Stromal cell of bone marrow (primary cell): ENCODE measurements at regions not wholly inside any gene's neighbourhood (a gene's known extent, or its start where the extent isn't known, plus 50 kb on each side); places are given as distances from the start of the nearest gene placed in this dataset.
"Not testable (repeated sequence)": the region's sequence is repeated elsewhere in the genome, so short reads cannot be mapped to it uniquely, and the experiment has no call there.

Source experiments
- DNase-seq: peaks from one replicate; pipeline ENCODE4 v3.0.0-alpha.2; 2012; ENCODE audit warnings: low read depth

DNA sequence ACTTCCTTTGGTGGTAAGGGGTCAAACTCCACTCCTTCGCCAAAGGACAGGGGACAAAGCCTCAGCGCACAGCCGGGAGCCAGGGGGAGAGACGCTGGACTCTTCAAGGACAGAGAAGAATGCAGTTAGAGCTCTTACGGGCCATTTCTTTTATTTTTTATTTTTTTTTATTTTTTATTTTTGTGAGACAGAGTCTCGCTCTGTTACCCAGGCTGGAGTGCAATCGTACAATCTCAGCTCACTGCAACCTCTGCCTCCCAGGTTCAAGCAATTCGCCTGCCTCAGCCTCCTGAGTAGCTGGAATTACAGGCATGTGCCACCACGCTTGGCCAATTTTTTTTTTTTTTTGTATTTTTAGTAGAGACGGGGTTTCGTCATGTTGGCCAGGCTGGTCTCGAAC, 93.2 kb upstream of the RPH3AL start, which contains the start of gene RFLNB:
TSS of gene RFLNB (minus strand) at position 101 of the 400 bp plus-strand sequence.
- not testable (repeated sequence) for DNase-seq

DNA sequence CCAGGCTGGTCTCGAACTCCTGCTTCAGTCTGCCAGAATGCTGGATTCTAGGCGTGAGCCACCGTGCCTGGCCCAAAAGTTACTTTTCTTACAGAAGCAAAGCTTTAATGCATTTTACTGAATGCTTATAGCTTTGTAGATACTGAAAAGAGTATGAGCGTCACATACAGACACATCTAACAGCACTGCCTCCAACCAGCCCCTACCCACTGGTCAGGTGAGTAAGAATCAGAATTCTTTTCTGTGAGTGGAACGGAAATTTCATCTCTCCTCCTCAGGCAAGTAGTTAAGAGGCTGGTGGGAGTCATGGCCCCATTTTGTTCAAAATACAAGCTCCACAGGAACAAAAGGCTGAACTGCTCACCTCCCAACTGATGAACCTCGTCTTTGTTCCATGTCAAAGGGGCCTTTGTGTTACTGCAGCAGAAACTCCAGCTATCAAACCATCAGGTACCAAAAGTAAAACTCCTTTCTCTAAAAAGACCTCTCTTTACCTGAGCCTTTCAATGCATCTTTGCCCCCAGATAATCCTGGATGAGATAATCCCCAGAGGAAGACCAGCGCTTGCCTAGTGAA, 92.4 kb upstream of the RPH3AL start:
- DNase-seq, result no peak

DNA sequence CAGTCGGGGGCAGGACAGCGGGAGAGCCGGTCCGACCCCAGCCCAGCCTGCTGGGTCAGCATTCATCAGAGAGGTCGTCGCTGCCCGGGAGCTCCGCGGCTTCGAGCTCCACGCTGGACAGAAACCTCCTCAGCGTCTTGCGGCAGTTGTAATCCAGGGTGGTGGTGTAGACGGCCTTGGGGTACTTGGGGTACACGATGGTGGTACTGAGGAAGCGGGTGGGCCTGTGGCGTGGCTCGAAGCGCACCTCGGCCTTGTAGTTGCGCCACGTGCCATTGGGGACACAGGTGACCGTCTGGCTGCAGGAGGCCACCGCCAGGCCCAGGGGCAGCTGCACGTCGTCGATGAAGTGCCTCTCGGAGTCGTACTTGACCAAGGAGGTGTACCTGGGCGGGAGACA, 90.5 kb upstream of the RPH3AL start:
- DNase-seq, result no peak

DNA sequence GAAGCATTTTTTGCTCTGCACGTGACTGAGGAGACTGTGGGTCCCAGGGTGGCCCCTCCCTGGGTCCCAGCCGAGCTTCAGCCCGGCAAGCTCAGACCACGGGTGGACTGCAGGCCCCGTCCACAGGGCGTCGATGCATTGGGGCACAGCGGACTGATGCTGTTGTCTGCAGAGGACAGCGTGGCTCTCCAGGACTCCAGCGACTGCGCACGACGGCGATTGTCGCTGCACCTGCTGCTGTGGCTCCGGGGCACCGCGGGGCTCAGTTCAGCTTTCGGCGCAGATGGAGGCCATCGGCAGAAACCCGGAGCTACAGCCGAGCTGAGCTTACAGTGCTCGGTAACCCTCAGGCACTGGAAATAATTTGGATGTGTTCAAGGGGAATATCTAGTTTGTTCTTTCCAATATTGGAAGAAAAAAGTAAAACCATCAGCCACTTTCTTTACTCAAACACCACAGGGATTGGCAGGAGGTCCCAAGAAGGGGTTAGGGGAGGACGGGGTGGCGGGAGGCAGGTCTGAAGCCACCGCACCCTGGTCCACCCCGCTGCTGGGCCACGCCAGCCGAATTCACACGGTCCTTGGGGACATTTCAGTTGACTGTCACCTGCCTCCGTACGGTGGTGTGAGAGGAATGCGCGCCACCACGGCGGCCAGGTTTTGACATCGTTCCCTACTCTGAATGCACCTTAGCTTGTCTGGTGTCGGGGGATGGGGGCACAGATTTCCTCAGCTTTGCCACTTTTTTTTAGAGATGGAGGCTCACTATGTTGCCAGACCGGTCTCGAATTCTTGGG, 88.7 kb upstream of the RPH3AL start:
- DNase-seq, result no peak

DNA sequence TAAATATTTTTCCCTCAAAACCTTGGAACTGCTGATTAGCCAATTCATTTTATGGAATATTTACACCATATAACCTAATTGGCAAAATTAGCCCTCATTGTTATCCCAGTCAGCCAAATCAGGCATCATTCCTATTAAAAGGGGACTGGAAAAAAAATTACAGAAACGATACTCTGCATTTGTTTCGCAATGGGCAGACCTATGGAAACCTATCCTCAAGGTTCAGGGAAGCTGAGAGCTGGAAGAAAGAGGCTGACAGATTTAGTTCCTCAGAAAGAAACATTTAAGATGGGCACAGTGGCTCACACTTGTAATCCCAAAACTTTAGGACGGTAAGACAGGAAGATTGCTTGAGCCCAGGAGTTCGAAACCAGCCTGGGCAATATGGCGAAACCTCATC, 85.6 kb upstream of the RPH3AL start:
- no peak for DNase-seq

DNA sequence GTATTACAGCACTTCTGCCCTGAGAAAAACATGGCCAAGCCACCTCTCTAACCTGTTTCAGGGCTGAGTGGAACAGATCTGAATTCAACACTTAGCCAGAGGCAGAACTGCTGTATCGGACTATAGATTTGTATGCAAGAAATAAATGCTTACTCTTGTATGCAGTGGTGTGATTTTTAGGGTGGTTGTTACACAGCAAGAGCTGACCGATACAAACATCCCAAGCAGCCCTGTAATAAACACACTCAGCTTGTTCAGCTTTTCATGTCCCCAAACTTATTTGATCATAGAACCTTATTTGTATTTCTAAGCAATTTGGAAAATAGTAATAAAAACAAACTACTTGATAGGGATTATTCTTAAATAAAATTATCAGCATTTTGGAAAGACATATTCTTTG, 84.9 kb upstream of the RPH3AL start:
- DNase-seq, result no peak

DNA sequence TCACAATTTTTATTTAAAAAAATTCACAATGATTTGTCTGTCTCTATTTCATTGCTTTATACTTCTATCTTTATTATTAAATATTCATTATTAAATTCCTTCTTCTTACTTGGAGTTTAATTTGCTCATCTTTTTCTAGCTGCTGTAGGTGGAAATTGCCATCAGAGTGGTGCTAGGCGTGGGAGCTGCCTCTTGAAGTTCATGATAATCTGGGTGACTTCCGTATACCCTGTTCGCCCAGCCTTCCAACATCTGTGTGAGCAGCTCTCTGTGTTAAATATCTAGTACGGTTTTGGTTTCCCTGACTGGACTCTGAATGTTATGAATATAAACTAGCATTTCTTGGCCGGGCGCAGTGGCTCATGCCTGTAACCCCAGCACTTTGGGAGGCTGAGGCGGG, 84.0 kb upstream of the RPH3AL start:
- no peak for DNase-seq

DNA sequence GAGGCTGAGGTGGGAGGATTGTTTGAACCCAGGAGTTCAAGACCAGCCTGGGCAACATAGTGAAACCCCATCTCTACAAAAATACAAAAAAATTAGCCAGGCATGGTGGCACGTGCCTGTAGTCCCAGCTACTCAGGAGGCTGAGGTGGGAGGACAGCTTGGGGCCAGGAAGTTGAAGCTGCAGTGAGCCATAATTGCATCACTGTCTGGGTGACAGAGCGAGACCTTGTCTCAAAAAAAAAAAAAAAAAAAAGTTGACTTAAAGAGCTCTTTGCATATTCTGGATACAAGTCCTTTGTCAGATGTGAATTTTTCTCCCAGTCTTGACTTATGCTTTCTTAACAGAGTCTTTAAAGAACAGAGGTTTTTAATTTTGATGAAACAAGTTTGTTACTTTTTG, 79.9 kb upstream of the RPH3AL start:
- not testable (repeated sequence) for DNase-seq

DNA sequence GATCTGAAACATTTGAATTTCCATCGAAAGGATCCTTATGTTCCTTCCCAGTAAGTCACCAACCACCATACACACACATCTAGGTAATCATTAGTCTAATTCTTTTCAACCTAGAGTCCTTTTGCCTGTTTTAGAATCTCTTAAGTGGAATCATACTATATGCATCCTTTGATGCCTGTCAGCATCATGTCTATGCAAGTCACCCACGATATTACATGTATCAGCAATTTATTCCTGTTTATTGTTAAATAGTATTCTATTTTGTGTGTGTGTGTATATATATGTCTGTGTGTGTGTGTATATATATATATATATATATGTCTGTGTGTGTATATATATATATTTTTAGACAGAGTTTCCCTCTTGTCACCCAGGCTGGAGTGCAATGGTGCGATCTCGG, 78.9 kb upstream of the RPH3AL start:
- DNase-seq, result no peak

DNA sequence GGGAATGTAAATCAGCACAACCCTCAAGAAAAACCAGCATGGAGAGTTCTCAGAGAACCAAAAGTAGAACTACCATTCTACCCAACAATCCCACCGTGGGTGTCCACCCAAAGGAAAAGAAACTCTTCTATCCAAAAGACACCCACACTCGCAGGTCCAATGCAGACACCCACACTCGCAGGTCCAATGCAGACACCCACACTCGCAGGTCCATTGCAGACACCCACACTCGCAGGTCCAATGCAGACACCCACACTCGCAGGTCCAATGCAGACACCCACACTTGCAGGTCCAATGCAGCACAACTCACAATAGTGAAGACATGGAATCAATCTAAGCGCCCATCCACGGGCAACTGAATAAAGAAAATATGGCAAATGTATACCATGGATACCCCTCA, 77.0 kb upstream of the RPH3AL start:
- DNase-seq, result no peak

DNA sequence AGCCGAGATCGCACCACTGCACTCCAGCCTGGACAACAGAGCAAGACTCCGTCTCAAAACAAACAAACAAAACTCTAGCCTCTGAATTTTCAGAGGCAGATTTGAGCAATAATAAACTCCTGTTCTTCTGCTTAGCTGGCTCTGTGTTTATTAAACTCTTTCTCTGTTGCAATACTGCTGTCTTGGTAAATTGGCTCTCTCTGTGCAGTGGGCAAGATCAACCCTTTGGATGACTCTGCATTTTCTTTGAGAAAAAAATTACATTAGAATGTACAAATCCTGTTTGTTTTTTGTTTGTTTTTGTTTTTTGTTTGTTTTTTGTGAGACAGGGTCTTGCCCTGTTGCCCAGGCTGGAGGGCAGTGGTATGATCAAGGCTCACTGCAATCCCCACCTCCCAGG, 75.8 kb upstream of the RPH3AL start:
- no peak for DNase-seq

DNA sequence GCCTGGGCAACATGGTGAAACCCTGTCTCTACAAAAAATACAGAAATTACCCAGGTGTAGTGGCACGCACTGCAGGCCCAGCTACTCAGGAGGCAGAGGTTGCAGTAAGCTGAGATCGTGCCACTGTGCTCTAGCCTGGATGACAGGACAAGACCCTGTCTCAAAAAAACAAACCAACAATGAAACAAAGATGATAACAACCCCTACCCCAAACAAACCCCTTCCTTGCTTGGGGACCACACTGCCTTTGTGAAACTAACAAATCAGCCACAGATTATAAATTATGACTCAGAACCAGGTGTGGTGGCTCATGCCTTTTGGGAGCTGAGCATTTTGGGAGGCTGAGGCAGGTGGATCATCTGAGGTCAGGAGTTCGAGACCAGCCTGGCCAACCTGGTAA, 75.3 kb upstream of the RPH3AL start:
- no peak for DNase-seq

DNA sequence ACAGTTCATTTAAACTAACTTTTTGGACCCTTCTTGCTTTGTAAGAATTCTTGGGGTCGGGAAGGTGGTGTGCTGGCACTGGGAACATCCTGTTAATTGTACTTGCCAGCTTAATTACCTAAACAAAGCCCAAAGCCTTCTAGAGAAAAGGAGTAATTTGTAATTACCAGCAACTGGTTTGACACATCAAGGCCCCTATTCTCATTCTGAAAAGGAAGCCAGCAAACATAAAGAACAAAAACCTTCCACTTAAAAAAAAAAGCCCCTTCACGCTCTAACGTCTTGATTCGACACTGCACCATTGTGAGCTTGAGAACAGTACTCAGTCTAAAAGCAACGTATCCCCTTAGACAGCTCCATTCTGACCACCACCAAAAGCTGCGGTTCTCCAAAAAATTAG, 74.7 kb upstream of the RPH3AL start:
- DNase-seq, result no peak

DNA sequence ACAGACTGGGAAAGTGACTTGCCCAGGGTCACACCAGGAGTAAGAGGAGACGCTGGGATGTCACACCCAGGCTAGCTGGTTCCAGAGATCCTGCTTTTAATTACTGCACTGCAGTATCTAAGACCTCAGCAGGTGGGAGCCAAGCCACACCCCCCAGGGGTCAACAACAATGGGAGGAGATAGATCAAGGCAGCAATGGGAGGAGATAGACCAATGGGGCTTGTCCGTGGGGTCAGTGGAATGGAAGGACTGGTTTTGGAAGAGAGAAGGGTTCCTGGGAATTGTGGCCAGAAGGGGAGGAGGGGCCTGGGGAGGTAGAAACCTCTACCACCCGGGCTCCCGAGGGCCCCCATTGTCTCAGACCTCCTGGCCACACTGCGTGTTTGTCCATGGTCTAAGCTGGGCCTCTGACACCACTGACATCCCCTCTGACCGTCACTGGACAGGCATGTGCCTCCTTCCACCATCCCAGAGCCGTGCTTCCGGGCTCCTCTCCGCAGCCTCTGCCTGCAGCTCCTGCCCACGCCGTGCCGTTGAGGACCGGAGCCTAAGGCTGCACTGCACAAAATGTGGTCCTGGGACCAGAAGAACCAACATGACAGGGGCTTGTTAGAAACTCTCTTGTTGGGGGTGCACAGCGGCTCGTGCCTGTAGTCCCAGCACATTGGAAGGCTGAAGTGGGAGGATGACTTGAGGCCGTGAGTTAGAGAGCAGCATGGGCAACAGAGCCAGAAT, 69.8 kb upstream of the RPH3AL start:
- DNase-seq, result no peak

DNA sequence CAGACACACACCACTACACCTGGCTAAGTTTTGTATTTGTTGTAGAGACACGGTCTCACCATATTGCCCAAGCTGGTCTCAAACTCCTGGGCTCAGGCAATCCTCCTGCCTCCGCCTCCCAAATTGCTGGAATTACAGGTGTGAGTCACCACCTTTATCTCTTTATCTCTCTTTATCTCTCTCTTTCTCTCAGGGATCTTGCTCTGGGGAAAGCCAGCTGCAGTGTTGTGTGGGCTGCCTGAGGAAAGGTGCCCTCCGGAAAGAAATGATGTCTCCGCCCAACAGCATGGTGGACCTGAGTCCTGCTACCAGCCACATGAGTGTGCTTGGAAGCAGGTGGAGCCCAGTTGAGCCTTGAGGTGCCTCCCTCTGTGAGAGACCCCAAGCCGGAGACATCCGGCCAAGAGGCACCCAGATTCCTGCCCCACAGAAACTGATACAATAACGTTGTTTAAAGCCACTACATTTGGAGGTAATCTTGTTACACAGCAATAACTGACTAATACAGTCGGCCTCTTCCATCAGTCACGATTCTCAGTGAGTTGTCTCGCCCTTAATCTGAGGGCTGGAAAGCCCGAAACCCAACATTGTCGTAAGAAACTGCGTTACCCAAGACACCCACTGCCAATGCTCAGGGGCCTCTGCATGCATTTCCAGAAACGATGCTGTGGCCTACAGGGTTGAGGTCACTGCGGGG, 68.0 kb upstream of the RPH3AL start:
- DNase-seq, result no peak

DNA sequence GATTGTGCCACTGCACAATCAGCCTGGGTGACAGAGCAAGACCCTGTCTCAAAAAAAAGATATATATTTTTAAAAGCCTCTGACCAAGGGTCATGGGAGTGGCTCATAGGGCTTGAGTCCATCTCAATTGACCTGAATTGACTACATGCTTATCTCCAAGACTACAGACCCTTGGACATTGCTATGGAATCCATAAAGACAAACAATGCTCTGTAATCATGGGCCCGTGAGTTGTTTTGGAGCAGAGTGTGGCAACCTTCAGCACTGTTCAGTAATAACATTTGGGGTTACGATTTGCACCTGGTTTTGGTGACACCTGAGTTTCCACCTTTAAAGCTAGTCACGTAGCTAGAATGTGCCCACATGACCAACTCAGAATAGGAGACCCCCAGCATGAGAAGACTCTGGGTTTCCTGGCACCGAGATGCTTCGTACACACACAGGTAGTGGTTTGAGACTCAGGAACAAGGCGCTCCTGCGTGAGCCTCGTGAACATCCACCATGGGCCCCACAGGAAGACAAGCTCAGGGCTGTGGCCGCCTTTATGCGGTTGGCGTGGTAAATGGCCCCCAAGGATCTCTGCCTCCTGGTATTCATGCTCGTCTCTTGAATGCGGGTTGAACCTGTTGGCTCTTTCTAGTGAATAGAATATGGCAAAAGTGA, 66.6 kb upstream of the RPH3AL start:
- DNase-seq, result no peak

DNA sequence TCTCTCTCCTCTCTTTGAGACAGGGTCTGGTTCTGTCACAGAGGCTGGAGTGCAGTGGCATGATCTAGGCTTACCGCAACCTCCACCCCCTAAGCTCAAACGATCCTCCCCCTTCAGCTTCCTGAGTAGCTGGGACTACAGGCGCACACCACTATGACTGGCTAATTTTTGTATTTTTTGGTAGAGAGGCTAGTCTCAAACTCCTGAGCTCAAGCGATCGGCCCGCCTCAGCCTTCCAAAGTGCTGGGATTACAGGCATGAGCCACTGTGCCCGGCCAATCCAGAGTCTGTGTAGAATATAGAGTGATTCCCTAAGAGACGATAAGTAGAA, 65.8 kb upstream of the RPH3AL start:
- DNase-seq, result no peak

DNA sequence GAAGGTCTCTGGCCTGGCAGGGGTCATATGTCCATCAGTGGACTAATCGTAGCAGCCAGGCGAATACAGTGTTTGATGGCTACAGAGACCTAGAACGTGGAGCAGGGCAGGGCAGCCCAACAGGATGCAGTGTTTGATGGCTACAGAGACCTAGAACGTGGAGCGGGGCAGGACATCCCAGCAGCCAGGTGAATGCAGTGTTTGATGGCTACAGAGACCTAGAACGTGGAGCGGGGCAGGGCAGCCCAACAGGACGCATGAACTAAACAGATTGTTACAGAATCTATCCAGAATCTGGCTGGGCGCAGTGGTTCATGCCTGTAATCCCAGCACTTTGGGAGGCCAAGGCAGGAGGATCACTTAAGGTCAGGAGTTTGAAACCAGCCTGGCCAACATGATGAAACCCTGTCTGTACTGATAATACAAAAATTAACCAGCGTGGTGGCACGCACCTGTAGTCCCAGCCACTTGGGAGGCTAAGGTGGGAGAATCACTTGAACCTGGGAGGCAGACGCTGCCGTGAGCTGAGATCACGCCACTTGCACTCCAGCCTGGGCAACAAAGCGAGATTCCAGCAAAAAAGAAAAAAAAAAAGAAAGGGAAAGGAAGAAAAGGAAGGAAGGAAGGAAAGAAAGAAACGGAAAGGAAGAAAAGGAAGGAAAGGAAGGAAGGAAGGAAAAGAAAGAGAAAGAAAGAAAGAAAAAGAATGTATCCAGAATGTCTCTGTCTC, 65.2 kb upstream of the RPH3AL start:
- DNase-seq, result no peak

DNA sequence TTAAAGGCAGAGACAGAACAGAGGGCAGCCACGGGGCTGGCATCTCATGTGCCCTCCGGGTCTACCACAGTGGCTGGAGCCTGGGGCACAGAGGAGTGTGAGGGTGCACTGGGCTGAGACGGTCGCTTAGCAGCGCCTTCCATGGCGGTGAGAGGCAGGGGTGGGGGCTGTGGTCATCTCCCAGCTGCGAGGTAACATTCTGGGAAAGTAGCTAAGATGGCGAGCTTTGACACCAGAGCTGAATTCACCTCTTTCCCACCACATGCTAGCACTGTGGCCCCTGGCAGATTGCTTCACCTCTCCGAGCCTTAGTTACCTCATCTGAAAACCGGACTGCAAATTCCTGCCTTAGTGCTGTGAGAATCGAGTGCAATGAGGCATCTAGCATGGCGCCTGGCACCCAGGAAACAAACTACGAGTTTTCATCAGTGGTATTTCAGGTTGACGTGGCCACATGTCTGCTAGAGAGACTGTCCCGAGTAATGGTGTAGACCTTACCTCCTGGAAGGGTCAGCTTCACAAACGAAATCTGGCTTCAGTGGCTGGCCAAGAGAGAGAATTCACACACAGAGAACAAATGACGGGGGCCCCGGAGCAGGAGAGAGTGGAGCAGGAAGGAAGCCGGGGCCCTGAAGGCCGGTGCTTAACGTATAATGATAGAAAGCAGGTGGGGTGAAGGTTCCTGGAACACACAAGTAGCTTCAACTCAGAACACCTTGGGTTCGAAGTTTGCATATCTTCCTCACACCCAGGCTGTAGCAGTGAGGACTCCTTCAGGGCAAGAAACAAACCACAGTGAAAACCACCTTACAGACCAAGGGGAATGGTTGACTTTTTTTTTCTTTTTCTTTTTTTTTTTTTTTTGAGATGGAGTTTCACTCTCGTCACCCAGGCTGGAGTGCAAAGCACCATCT, 63.9 kb upstream of the RPH3AL start:
- no peak for DNase-seq

DNA sequence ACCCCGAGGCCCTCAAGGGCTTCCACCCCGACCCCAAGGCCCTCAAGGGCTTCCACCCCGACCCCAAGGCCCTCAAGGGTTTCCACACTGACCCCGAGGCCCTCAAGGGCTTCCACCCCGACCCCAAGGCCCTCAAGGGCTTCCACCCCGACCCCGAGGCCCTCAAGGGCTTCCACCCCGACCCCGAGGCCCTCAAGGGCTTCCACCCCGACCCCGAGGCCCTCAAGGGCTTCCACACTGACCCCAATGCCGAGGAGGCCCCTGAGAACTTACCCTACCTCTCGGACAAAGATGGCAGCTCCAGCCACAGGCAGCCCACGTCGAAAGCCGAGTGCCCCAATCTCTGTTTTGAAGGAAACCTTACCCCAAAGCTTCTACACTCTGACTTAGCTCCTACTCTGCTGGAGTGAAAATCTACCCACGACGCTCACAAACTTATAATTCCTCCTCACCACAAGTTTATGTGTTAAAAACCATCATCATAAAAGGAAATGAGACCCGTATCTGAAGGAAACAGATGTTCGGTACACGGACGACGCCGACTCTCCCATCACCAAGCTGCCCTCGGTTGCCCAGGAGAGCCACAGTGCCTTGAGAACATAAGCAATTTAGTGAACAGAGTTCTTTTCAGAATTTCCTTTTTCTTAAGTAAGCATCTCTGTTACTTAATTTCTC, 61.2 kb upstream of the RPH3AL start:
- no peak for DNase-seq
